ENCODE measurements at regions not wholly inside any gene's neighbourhood (a gene's known extent, or its start where the extent isn't known, plus 50 kb on each side); places are given as distances from the start of the nearest gene placed in this dataset.

DNA sequence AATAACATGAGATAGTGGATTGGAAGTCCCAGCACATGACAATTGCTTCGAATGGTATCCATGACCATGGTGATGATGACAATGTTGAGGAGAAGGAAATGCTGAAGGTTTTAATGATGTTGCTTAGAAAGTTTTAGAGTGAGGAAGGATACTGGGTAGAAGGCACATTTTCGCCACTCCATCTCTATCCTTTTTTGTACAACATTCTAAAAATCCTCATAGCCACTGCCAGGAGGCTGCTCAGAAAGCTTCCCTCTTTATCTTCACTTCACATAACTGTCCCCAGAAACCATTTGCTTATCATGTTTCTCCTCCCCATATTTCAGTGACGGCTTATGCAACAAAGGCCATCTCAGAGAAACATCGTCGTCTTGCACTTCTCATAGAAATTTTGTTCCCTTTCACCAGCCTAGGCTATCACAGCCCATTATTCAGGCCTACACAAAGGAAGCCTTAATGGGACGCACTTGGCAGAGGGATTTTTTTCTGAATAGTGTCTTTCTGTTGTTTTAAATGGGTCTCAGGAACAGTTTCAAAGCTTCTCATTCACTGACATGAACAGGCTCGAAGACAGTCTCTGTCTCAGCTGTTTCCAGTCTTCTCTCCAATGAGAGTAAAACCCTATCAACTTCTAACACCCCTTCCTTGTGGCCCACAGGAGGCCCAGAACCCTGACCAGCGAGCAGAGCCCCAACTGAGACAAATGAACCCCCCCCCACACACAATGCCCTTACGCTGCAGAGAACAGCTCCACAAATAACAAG, 506.7 kb downstream of the HAPSTR1 start (continued):
- TF ChIP-seq RB1 (IDR thresholded peaks at IDR 0.05; ENCODE audit: low read depth), result no peak
- peak; percentile 95 for TF ChIP-seq TEAD4 (IDR thresholded peaks at IDR 0.05; ENCODE audit: low read length)
- TF ChIP-seq TEAD4 (CRISPR knock-in tag; IDR thresholded peaks at IDR 0.05; ENCODE audit: borderline replicate concordance), result no peak
- TF ChIP-seq CHD7 (IDR thresholded peaks at IDR 0.05; ENCODE audit: low read depth, low read length), result no peak
- TF ChIP-seq HEY1 (CRISPR knock-in tag; IDR thresholded peaks at IDR 0.05; ENCODE audit: borderline replicate concordance), result 0 out of 2 replicates have a peak, but pooled peaks have one; percentile 60
- TF ChIP-seq RAD21 (CRISPR knock-in tag; conservative IDR thresholded peaks at IDR 0.05 in 1 of 2, IDR thresholded peaks at IDR 0.05 in 1 of 2), result peak; percentile 19 to 30; a peak in 2 of 4 replicates
- no peak for TF ChIP-seq ZNF717 (CRISPR knock-in tag; IDR thresholded peaks at IDR 0.05)
- 0 out of 2 replicates have a peak, but pooled peaks have one; percentile 40 for TF ChIP-seq ZNF76 (CRISPR knock-in tag; IDR thresholded peaks at IDR 0.05; ENCODE audit: borderline replicate concordance)
- no peak for TF ChIP-seq ARID4B (CRISPR knock-in tag; IDR thresholded peaks at IDR 0.05)
- TF ChIP-seq ZNF644 (tag; IDR thresholded peaks at IDR 0.05; ENCODE audit: low read depth), result peak; percentile 64; the same call in 1 of the 2 replicates
